ENCODE measurements at regions not wholly inside any gene's neighbourhood (a gene's known extent, or its start where the extent isn't known, plus 50 kb on each side); places are given as distances from the start of the nearest gene placed in this dataset.

- no peak for TF ChIP-seq EZH2 (IDR thresholded peaks at IDR 0.05; ENCODE audit: low read length)
- TF ChIP-seq, protein P1, sequence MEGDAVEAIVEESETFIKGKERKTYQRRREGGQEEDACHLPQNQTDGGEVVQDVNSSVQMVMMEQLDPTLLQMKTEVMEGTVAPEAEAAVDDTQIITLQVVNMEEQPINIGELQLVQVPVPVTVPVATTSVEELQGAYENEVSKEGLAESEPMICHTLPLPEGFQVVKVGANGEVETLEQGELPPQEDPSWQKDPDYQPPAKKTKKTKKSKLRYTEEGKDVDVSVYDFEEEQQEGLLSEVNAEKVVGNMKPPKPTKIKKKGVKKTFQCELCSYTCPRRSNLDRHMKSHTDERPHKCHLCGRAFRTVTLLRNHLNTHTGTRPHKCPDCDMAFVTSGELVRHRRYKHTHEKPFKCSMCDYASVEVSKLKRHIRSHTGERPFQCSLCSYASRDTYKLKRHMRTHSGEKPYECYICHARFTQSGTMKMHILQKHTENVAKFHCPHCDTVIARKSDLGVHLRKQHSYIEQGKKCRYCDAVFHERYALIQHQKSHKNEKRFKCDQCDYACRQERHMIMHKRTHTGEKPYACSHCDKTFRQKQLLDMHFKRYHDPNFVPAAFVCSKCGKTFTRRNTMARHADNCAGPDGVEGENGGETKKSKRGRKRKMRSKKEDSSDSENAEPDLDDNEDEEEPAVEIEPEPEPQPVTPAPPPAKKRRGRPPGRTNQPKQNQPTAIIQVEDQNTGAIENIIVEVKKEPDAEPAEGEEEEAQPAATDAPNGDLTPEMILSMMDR (optimal IDR thresholded peaks at IDR 0.05 in 1 of 3, IDR thresholded peaks at IDR 0.05 in 1 of 3, conservative IDR thresholded peaks at IDR 0.05 in 1 of 3; ENCODE audit: extremely low read depth in 1 of 3, insufficient read depth in 2 of 3, low read length in 3 of 3): no peak
Observed at GRCh38 chr6:153489479-153489878, 358.4 kb upstream of the RGS17 start.

Data from keratinocyte (primary cell).